ENCODE measurements at regions not wholly inside any gene's neighbourhood (a gene's known extent, or its start where the extent isn't known, plus 50 kb on each side); places are given as distances from the start of the nearest gene placed in this dataset.

- no CpG with 5 or more reads among the region's 2 CpGs for WGBS, 2 donors (ENCODE audit: extremely low coverage in 2 of 2, insufficient read length in 2 of 2, insufficient replicate concordance in 1 of 2)
- DNase-seq (ENCODE audit: low spot score) = no peak
- no peaks in the 10 kb centered on the region for H3K27me3 ChIP-seq (ENCODE audit: control insufficient read depth in 3 of 3, insufficient read depth in 3 of 3, low read depth in 1 of 3, low read length in 3 of 3)
- no peaks in the 10 kb centered on the region for H3K36me3 ChIP-seq (replicated peaks in 1 of 2; ENCODE audit: control insufficient read depth in 2 of 2, insufficient read depth in 2 of 2, low read length in 2 of 2)
- no peak overlapping the region for H3K27ac ChIP-seq (replicated peaks; ENCODE audit: low read length)
- no peak overlapping the region for H3K4me2 ChIP-seq (ENCODE audit: insufficient read depth, low read length, poor library complexity, severe bottlenecking)
- H3K18ac ChIP-seq (ENCODE audit: low read length) = no peak overlapping the region
- no peak overlapping the region for H2BK5ac ChIP-seq (ENCODE audit: low read length)
- no peak overlapping the region for H3K4ac ChIP-seq (ENCODE audit: low read length)
- H2AFZ ChIP-seq (ENCODE audit: low read length) = no peak overlapping the region
- H2BK120ac ChIP-seq (ENCODE audit: low read depth, low read length) = no peak overlapping the region
- H3K9me3 ChIP-seq (replicated peaks in 1 of 2; ENCODE audit: control insufficient read depth in 2 of 2, insufficient read depth in 1 of 2, low read depth in 1 of 2, low read length in 2 of 2) = no peaks in the 10 kb centered on the region
- no peak overlapping the region for H4K91ac ChIP-seq (ENCODE audit: low read depth, low read length, poor library complexity)
- H4K8ac ChIP-seq (ENCODE audit: low read depth, low read length) = no peak overlapping the region
- no peak overlapping the region for H3K9ac ChIP-seq (ENCODE audit: low read depth, low read length, poor library complexity)
- H3K14ac ChIP-seq (ENCODE audit: low read length) = no peak overlapping the region
- no peak overlapping the region for H3K4me3 ChIP-seq (ENCODE audit: low read length in 2 of 2)
- H2BK15ac ChIP-seq (ENCODE audit: low read length) = no peak overlapping the region
- H3K23ac ChIP-seq (ENCODE audit: low read depth, low read length, poor library complexity) = no peak overlapping the region
- no peaks in the 10 kb centered on the region for H3K79me1 ChIP-seq (ENCODE audit: low read depth, low read length)
- H2AK5ac ChIP-seq (ENCODE audit: low read depth, low read length) = no peak overlapping the region
- H2BK12ac ChIP-seq (ENCODE audit: low read length) = no peak overlapping the region
- peaks cover 0 to 4% of the 10 kb centered on the region in 2 donors for H3K4me1 ChIP-seq (ENCODE audit: control insufficient read depth in 2 of 2, insufficient read depth in 1 of 2, low read depth in 1 of 2, low read length in 2 of 2)
These were observed 174.9 kb downstream of the PPP1R2C start for GRCh38 chrX:42603016-42603415.

GRCh38 chrX:42602566-42602965, 175.4 kb downstream of the PPP1R2C start:
- H3K4me3 ChIP-seq (ENCODE audit: low read length in 2 of 2) = no peak overlapping the region
- H3K23ac ChIP-seq (ENCODE audit: low read depth, low read length, poor library complexity) = no peak overlapping the region
- no peak overlapping the region for H3K9ac ChIP-seq (ENCODE audit: low read depth, low read length, poor library complexity)
- no peak overlapping the region for H3K14ac ChIP-seq (ENCODE audit: low read length)
- H3K9me3 ChIP-seq (replicated peaks in 1 of 2; ENCODE audit: control insufficient read depth in 2 of 2, insufficient read depth in 1 of 2, low read depth in 1 of 2, low read length in 2 of 2) = no peaks in the 10 kb centered on the region
- no peaks in the 10 kb centered on the region for H3K36me3 ChIP-seq (replicated peaks in 1 of 2; ENCODE audit: control insufficient read depth in 2 of 2, insufficient read depth in 2 of 2, low read length in 2 of 2)
- H2BK15ac ChIP-seq (ENCODE audit: low read length) = no peak overlapping the region
- H3K4ac ChIP-seq (ENCODE audit: low read length) = no peak overlapping the region
- no peak overlapping the region for H3K27ac ChIP-seq (replicated peaks; ENCODE audit: low read length)
- H2BK5ac ChIP-seq (ENCODE audit: low read length) = no peak overlapping the region
- DNase-seq (ENCODE audit: low spot score) = no peak
- no CpG with 5 or more reads among the region's 1 CpG for WGBS, 2 donors (ENCODE audit: extremely low coverage in 2 of 2, insufficient read length in 2 of 2, insufficient replicate concordance in 1 of 2)
- H3K4me2 ChIP-seq (ENCODE audit: insufficient read depth, low read length, poor library complexity, severe bottlenecking) = no peak overlapping the region
- H3K18ac ChIP-seq (ENCODE audit: low read length) = no peak overlapping the region
- no peaks in the 10 kb centered on the region for H3K79me1 ChIP-seq (ENCODE audit: low read depth, low read length)
- no peak overlapping the region for H2BK12ac ChIP-seq (ENCODE audit: low read length)
- H2AFZ ChIP-seq (ENCODE audit: low read length) = no peak overlapping the region
- no peak overlapping the region for H4K8ac ChIP-seq (ENCODE audit: low read depth, low read length)
- no peak overlapping the region for H2BK120ac ChIP-seq (ENCODE audit: low read depth, low read length)
- H2AK5ac ChIP-seq (ENCODE audit: low read depth, low read length) = no peak overlapping the region
- H3K4me1 ChIP-seq (ENCODE audit: control insufficient read depth in 2 of 2, insufficient read depth in 1 of 2, low read depth in 1 of 2, low read length in 2 of 2) = peaks cover 0 to 4% of the 10 kb centered on the region in 2 donors
- H4K91ac ChIP-seq (ENCODE audit: low read depth, low read length, poor library complexity) = no peak overlapping the region
- no peaks in the 10 kb centered on the region for H3K27me3 ChIP-seq (ENCODE audit: control insufficient read depth in 3 of 3, insufficient read depth in 3 of 3, low read depth in 1 of 3, low read length in 3 of 3)

DNA sequence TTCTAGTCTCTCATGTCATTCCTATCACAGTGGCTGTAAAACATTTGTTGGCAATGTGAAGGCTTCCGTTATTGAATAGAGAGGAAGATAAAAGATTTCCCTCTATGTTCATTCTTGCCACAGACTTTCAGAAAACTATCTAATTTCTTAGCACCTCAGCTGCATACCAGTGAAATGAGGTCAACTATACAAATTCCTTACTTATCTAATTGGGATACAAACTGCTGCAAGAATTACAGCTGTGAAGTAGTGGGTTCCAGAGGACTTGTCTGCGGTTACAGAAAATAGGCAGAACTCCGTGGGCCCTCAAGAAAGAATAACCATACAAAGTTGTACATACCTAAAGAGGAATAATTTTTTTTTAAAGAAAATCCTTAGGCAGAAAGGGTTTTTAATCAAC, 175.8 kb downstream of the PPP1R2C start:
- Histone ChIP-seq H3K79me1 (ENCODE audit: low read depth, low read length) (no peaks in the 10 kb centered on the region), H2BK120ac (ENCODE audit: low read depth, low read length) (no peak overlapping the region), H2BK12ac (ENCODE audit: low read length) (no peak overlapping the region), H2AFZ (ENCODE audit: low read length) (no peak overlapping the region), H2BK15ac (ENCODE audit: low read length) (no peak overlapping the region), H3K4me3 (ENCODE audit: low read length in 2 of 2) (no peak overlapping the region), H3K4me1 (ENCODE audit: control insufficient read depth in 2 of 2, insufficient read depth in 1 of 2, low read depth in 1 of 2, low read length in 2 of 2) (peaks cover 0 to 4% of the 10 kb centered on the region in 2 donors), H2BK5ac (ENCODE audit: low read length) (no peak overlapping the region), H4K91ac (ENCODE audit: low read depth, low read length, poor library complexity) (no peak overlapping the region), H3K9me3 (replicated peaks in 1 of 2; ENCODE audit: control insufficient read depth in 2 of 2, insufficient read depth in 1 of 2, low read depth in 1 of 2, low read length in 2 of 2) (no peaks in the 10 kb centered on the region), H3K27me3 (ENCODE audit: control insufficient read depth in 3 of 3, insufficient read depth in 3 of 3, low read depth in 1 of 3, low read length in 3 of 3) (no peaks in the 10 kb centered on the region), H3K14ac (ENCODE audit: low read length) (no peak overlapping the region), H3K9ac (ENCODE audit: low read depth, low read length, poor library complexity) (no peak overlapping the region), H2AK5ac (ENCODE audit: low read depth, low read length) (no peak overlapping the region), H3K18ac (ENCODE audit: low read length) (no peak overlapping the region), H3K4ac (ENCODE audit: low read length) (no peak overlapping the region), H3K23ac (ENCODE audit: low read depth, low read length, poor library complexity) (no peak overlapping the region), H4K8ac (ENCODE audit: low read depth, low read length) (no peak overlapping the region), H3K4me2 (ENCODE audit: insufficient read depth, low read length, poor library complexity, severe bottlenecking) (no peak overlapping the region), H3K27ac (replicated peaks; ENCODE audit: low read length) (no peak overlapping the region), H3K36me3 (replicated peaks in 1 of 2; ENCODE audit: control insufficient read depth in 2 of 2, insufficient read depth in 2 of 2, low read length in 2 of 2) (no peaks in the 10 kb centered on the region)
- no CpG with 5 or more reads among the region's 3 CpGs for WGBS, 2 donors (ENCODE audit: extremely low coverage in 2 of 2, insufficient read length in 2 of 2, insufficient replicate concordance in 1 of 2)
- DNase-seq (ENCODE audit: low spot score) = no peak

GRCh38 chrX:42597481-42597880, 180.5 kb downstream of the PPP1R2C start:
- no peak overlapping the region for H2AFZ ChIP-seq (ENCODE audit: low read length)
- H2BK15ac ChIP-seq (ENCODE audit: low read length) = no peak overlapping the region
- no peaks in the 10 kb centered on the region for H3K27me3 ChIP-seq (ENCODE audit: control insufficient read depth in 3 of 3, insufficient read depth in 3 of 3, low read depth in 1 of 3, low read length in 3 of 3)
- H3K79me1 ChIP-seq (ENCODE audit: low read depth, low read length) = no peaks in the 10 kb centered on the region
- H3K4me3 ChIP-seq (ENCODE audit: low read length in 2 of 2) = no peak overlapping the region
- no peak overlapping the region for H4K8ac ChIP-seq (ENCODE audit: low read depth, low read length)
- H3K4me2 ChIP-seq (ENCODE audit: insufficient read depth, low read length, poor library complexity, severe bottlenecking) = no peak overlapping the region
- H3K9ac ChIP-seq (ENCODE audit: low read depth, low read length, poor library complexity) = no peak overlapping the region
- no peak overlapping the region for H3K18ac ChIP-seq (ENCODE audit: low read length)
- H3K4me1 ChIP-seq (ENCODE audit: control insufficient read depth in 2 of 2, insufficient read depth in 1 of 2, low read depth in 1 of 2, low read length in 2 of 2) = no peaks in the 10 kb centered on the region
- H3K36me3 ChIP-seq (replicated peaks in 1 of 2; ENCODE audit: control insufficient read depth in 2 of 2, insufficient read depth in 2 of 2, low read length in 2 of 2) = no peaks in the 10 kb centered on the region
- H3K14ac ChIP-seq (ENCODE audit: low read length) = no peak overlapping the region
- H2BK120ac ChIP-seq (ENCODE audit: low read depth, low read length) = no peak overlapping the region
- H2AK5ac ChIP-seq (ENCODE audit: low read depth, low read length) = no peak overlapping the region
- no peak overlapping the region for H2BK12ac ChIP-seq (ENCODE audit: low read length)
- no peak for DNase-seq (ENCODE audit: low spot score)
- no peak overlapping the region for H4K91ac ChIP-seq (ENCODE audit: low read depth, low read length, poor library complexity)
- H3K23ac ChIP-seq (ENCODE audit: low read depth, low read length, poor library complexity) = no peak overlapping the region
- WGBS, 2 donors (ENCODE audit: extremely low coverage in 2 of 2, insufficient read length in 2 of 2, insufficient replicate concordance in 1 of 2) = no CpG with 5 or more reads among the region's 4 CpGs
- no peak overlapping the region for H2BK5ac ChIP-seq (ENCODE audit: low read length)
- no peaks in the 10 kb centered on the region for H3K9me3 ChIP-seq (replicated peaks in 1 of 2; ENCODE audit: control insufficient read depth in 2 of 2, insufficient read depth in 1 of 2, low read depth in 1 of 2, low read length in 2 of 2)
- peak overlapping the region; percentile 27 for H3K27ac ChIP-seq (replicated peaks; ENCODE audit: low read length)
- H3K4ac ChIP-seq (ENCODE audit: low read length) = no peak overlapping the region
